Adrenal gland (tissue), 5 donors: ENCODE measurements at regions not wholly inside any gene's neighbourhood (a gene's known extent, or its start where the extent isn't known, plus 50 kb on each side); places are given as distances from the start of the nearest gene placed in this dataset.

Experiments used
- POLR2A ChIP-seq, 2 donors: fragments of 450-650 bp; IDR thresholded peaks; one replicate each; pipeline ENCODE4 v1.6.1; 2017; ENCODE audit warnings: antibody characterized with exemption in 2 of 2, mild to moderate bottlenecking in 2 of 2, moderate library complexity in 1 of 2
- TF ChIP-seq, protein P1 (sequence below), 6 experiments: fragments of 450-650 bp in 4 of 6; fragments of 200-600 bp in 2 of 6; sonication (generic) in 1 of 6; IDR thresholded peaks; 1 replicate in 5 of 6; 2 replicates in 1 of 6; pipeline versions ENCODE4 v1.5.1 to v1.8.0; 2016 to 2021; ENCODE audit warnings: antibody characterized with exemption in 6 of 6, mild to moderate bottlenecking in 2 of 6, moderate library complexity in 1 of 6
- donor health status: DM: no; HTN: no; CAD: no.

DNA sequence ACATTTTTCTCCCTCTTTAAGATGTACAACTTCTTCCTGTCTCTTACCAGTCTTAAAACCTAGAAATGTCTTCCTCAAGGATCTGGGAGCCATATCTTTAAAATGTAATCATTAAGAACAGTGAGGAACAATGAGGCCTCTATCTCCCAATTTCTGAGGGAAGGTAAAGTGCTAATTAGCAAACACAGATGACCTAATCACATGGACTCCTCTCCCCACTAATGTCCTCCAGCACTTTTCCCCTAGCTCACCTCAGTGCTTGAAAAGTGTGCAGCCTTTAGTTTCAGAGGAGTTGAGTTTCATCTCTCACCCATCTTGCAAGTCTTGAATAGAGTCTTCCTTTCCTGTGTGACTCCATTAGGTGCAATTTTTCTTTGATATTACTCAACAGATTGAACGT lies 771.0 kb downstream of the PDCD6IP start:
- TF ChIP-seq, protein P1, sequence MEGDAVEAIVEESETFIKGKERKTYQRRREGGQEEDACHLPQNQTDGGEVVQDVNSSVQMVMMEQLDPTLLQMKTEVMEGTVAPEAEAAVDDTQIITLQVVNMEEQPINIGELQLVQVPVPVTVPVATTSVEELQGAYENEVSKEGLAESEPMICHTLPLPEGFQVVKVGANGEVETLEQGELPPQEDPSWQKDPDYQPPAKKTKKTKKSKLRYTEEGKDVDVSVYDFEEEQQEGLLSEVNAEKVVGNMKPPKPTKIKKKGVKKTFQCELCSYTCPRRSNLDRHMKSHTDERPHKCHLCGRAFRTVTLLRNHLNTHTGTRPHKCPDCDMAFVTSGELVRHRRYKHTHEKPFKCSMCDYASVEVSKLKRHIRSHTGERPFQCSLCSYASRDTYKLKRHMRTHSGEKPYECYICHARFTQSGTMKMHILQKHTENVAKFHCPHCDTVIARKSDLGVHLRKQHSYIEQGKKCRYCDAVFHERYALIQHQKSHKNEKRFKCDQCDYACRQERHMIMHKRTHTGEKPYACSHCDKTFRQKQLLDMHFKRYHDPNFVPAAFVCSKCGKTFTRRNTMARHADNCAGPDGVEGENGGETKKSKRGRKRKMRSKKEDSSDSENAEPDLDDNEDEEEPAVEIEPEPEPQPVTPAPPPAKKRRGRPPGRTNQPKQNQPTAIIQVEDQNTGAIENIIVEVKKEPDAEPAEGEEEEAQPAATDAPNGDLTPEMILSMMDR (IDR thresholded peaks at IDR 0.05), result no peak
- TF ChIP-seq POLR2A (IDR thresholded peaks at IDR 0.05), result no peak
